LHCN-M2 (cell line): ENCODE measurements at regions not wholly inside any gene's neighbourhood (a gene's known extent, or its start where the extent isn't known, plus 50 kb on each side); places are given as distances from the start of the nearest gene placed in this dataset.

Source experiments
- DNase-seq: peaks from one replicate; pipeline ENCODE4 v3.0.0-alpha.2; 2012; ENCODE audit warnings: low read depth

DNA sequence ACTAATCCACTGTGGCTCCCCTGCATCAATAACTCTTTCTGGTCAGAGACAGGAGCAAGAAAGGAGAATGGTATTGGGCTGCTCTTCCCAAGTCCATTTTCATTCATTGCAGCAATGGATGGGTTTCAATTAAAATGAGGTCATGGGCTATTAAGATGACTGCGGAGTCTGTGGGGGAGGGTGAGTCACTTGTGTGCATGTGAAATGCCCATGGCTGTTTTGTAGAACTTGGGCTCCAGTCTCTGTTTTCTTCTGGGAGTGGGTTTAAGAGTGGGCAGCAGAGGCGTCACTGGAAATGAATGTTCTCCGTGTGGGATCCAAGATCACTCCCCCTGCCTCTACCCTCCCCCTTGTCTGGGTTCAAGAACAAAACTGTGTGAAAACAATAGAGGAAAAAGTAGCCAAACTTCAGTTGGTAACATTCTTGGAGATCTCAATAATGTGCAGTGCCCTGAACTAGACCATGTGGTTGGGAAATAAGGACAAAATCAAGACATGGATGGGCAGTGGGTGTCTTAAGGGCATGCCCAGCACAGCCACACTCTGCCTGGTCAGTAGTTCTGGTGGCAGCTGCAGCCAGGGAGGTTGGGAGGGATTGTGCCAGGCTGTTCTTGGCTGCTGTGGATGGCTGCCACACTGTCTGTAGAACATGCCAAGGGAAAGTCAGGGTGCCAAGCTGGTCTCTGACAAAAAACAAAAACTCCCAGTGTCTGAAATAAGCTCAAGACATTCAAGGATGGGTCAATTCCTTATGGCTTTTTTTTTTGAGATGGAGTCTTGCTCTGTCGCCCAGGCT, 68.2 kb upstream of the CXCR4 start:
- DNase-seq = no peak

DNA sequence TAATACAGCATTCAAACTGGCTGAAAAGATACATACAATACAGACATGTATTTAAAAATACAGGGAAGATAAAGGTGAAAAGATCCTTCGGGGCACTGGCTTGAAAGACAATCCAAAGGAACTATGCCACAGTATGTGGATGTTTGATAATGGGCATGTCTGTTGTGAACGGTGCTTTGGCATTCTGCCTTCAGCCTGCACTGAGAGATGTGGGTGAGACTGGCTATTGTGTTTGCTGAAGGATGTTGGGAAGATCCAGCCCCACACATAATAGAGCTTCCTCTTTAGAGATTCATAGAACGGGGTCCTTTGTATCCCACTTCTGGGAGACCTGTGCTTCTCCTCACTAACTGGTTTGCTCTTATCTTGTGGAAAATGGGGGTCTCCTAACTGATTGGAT, 65.1 kb upstream of the CXCR4 start:
- no peak for DNase-seq

DNA sequence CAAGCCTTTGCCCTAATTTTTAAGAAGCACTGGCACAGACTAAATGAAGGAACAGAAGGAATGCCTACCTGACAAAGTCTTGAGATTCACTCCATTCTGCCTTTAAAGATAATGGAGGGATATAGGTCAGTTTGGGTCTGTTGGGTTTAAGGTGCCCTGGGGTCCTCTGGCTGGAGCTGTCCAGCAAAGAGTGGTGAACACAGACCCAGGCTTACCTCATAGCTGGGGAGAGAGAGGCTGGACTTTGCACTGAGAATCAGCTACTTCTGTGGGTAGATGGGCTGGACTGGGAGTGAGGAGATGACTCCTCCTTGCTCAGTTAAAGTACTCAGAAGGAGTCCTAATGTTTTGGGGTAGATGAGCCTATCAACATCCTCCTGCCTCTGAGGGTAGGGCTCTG, 64.4 kb upstream of the CXCR4 start:
- DNase-seq = no peak

DNA sequence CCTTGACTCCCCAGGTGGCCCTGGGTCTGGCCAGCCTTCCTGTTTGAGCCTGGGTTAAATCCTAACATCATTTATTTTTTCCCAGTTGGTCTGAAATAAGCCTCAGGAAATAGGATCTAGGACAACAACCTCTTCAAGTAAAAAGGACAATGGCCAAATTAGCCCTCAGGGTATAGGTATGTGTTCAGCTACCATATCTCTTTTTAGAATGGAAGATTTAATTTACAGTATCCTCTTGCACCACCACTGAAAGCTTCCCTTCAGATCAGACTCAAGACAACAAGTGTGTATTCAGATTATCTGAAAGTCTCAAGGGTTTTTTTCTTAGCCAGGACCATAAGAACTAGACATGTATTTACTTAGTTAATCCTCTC, 61.6 kb upstream of the CXCR4 start:
- no peak for DNase-seq

DNA sequence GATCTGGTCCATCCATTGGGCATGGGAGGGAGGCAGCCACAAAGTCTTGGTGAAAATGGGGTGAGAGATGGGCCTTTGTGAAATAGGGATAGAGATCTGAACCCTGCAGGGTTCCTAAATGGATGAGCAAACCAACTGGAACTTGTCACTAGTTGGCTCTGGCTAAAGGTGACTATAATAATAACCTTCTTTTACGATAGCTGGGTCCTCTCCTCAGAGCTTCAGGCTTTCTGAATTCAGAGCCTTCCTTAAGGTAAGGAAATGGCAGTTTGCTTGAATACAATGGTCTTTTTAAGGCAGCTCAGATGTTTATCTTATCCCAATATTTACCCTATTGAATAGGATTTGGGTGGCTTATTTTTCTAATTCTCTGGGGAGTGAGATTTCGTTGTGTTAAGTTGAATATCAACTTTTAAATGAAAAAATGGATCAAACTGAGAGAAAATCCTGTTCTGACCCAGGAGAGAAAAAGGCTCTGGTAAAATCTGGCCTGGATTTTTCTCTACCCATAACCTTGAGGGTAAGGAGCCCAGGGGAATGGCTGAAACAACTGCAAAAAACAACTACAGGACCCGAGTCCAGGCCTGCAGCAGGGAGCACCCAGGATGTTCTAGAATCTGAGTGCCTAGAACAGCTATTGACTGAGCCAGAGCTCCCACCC, 61.1 kb upstream of the CXCR4 start:
- DNase-seq = no peak

DNA sequence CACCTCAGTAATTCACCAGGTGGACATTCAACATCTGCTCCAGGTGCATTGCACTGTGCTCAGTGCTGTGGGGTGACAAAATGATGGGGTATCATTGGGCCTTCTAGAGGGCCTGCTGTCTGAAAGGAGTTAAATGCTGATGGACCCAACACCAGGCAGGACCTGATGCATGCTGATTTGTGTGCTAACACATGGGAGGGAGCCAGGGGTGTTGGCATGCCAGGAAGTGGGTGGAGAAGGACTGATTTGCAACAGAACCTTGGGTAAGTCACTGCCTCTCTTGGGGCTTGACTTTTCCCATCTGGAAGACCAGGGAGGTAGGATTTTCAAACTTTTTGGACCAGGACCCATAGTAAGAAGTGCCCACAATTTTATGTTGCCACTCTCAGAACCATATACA, 57.9 kb upstream of the CXCR4 start:
- DNase-seq = no peak

DNA sequence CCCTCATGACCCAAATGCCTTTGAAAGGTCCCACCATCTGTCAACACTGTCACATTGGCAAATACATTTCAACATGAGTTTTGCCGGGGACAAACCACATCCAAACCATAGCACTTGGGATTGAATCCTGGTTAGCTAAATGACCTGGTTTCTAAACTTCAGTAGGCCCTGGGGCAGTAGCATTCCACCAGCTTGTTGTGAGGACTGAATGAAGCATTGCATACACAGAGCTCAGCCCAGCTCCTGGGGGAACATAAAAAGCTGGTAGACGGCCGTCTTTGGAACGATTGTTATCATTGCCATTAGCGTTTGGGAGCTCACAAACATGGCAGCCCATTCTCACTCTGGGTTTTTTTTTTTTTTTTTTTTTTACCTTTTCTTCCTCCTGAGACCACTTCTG, 57.5 kb upstream of the CXCR4 start:
- no peak for DNase-seq

DNA sequence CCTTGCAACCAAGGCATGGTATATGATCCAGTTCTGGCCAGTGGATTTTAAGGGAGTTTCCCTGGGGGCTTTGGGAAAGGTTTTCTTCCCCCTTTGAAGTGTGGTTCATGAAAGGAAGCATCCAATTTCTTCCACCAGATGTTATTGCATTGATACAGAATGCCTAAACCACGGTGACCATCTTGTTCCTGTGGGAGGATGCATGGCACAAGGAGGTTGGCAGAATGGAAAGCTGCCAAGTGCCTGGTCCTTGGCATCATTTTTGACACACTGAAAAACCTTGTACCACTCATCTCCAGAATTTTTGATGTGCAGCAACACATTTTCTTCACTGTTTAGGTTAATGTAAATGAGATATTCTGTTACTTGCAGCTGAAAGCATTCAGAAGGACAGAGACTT, 55.2 kb upstream of the CXCR4 start:
- no peak for DNase-seq

DNA sequence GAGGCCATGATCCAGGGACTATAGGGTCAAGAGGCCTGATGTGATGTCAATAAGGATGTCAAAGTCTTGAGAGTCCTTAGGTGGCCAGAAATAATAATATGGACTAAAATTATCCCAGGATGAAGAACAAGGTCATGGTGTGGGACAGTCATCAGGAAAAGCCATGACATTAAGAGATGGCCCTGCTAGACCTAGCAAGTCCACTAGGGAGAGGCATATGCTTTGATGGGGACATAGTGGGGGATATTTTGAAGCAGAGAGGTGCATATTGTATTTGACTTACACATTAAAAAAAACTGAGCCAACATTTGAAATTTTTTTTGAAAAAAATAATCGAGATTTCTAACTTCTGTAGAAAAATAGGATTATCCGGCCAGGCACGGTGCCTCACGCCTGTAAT, 53.3 kb upstream of the CXCR4 start:
- no peak for DNase-seq

DNA sequence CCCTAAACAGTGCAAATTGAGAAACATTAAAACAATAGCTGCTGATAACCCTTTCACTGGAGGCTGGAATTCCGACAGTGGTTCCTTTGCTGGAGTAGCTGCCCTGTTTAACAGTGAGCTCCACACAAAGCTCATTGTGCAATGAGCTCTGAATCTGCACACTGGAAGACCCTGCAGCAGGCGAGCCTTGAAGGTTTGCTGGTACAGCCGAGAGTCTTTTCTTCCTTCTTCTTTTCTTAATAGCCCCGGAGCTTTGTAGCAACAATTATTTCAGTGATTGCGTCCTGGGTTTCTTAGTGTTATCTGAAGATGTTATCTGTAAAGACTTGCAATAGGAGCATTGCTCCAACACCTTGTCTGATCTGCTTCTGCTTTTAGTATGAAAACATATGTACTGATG, 50.8 kb upstream of the CXCR4 start:
- no peak for DNase-seq

DNA sequence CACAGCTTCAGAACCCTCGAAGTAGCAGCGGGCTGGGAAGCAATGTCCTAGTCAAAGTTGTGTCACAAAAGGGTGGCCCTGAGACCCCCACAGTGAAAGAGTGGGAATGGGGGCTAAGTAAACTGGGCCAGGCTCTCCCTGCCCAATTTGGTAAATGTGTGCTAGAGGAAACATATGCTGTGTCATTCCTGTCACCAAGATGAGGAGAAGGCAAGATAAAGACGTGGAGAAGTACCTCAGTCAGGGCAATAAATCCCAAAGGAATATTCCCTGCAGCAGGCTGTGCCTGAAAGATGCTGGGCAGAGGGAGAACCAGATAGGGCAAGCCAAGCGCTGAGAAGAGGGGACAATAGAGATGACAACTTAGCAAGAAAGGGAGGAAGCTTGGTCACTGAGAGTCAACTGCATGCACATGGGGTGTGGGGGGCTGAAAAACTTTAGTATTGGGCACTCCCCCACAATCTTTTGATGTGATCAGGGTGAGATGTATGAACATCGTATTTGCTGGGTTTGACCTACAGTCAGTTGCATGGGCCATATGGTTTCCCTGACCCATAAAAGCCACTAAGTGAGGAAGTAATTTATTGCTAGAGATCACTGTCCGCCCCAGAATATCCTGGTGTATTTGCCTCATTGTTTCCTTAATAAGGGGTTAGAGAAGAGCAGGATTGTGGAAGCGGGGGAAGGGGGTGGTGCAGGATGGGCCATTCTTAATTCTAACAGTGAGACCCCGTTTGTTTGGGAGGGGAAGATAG, 49.9 kb upstream of the CXCR4 start:
- DNase-seq = no peak
